Neural crest cell (in vitro differentiated cells): ENCODE measurements at regions not wholly inside any gene's neighbourhood (a gene's known extent, or its start where the extent isn't known, plus 50 kb on each side); places are given as distances from the start of the nearest gene placed in this dataset.

Experiments used
- DNase-seq: peaks from one replicate; pipeline ENCODE4 v3.0.0; 2021; ENCODE audit warnings: low read depth, mixed read lengths, low spot score
- H3K27ac Mint-ChIP-seq: one replicate; pipeline ENCODE4 v1.8.0; 2021; ENCODE audit warnings: mild to moderate bottlenecking, mixed read lengths; ENCODE audit not compliant: unreplicated experiment
- H3K27me3 Mint-ChIP-seq: 2 replicates; pipeline ENCODE4 v1.8.0; 2021; ENCODE audit warnings: low read depth, mild to moderate bottlenecking, mixed read lengths
- H3K36me3 Mint-ChIP-seq: 2 replicates; pipeline ENCODE4 v1.8.0; 2021; ENCODE audit warnings: low read depth, mild to moderate bottlenecking, mixed read lengths
- H3K4me1 Mint-ChIP-seq: 2 replicates; pipeline ENCODE4 v1.8.0; 2021; ENCODE audit warnings: mixed read lengths
- H3K4me3 Mint-ChIP-seq: one replicate; pipeline ENCODE4 v1.8.0; 2021; ENCODE audit warnings: mild to moderate bottlenecking, mixed read lengths
- H3K9me3 Mint-ChIP-seq: 2 replicates; pipeline ENCODE4 v1.8.0; 2021; ENCODE audit warnings: mixed read lengths
- TF ChIP-seq, protein P1 (sequence below): fragments of 200-600 bp; sonication (generic); conservative IDR thresholded peaks from 2 replicates; pipeline ENCODE4 v1.5.0; 2021; ENCODE audit warnings: antibody characterized with exemption, mild to moderate bottlenecking

DNA sequence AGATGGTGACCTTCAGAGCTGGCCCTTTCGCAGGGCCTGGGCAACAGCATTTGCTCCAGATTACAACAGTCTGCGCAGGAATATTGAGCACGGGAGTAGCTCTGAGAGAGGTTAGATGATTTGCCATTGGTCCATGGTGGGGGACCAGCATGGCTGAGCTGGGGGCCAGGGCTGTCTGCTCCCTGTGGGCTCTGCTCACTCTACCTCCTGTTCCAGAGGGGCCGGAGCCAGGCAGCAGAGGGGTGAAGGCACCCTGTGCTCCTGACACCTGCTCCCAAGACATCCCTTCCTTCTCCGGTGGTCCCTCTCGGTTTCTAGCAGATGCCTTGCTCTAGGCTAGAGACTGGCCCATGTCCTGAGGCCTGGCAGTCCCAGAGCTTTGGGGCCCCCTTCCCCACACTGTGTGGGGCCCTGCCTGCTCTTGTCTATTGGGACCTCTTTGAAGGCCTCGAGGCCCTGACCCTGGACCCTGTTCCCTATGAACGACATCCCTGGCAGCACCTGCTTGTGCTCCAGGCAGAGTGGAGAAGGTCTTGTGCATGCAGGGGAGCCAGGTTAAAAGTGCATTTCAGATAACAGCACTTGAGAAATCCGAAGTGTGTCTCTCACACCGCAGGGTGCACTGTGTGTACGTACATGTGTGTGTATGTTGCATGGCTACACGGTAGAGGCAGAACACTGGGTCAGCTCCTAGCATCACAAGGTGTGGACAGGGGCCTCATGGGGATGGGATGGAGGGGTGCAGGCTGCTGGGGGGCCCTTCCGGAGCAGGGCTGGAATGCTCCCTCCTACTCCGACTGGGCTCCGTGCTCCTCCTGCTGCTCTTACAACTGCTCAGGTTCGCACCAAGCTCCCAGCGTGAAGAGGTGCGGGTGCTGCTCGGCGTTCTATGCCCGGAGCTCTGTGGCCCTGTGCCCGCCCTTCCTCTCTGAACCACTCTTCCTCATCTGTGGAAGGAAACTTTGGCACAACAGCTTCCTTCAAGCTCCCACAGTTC lies 123.3 kb upstream of the B3GAT1 start:
- DNase-seq: no peak
- H3K27ac Mint-ChIP-seq: no peak overlapping the region
- no peaks in the 10 kb centered on the region for H3K36me3 Mint-ChIP-seq
- H3K4me3 Mint-ChIP-seq: no peak overlapping the region
- H3K27me3 Mint-ChIP-seq: no peaks in the 10 kb centered on the region
- H3K4me1 Mint-ChIP-seq: peaks cover 44% of the 10 kb centered on the region
- H3K9me3 Mint-ChIP-seq: no peaks in the 10 kb centered on the region
- TF ChIP-seq, protein P1, sequence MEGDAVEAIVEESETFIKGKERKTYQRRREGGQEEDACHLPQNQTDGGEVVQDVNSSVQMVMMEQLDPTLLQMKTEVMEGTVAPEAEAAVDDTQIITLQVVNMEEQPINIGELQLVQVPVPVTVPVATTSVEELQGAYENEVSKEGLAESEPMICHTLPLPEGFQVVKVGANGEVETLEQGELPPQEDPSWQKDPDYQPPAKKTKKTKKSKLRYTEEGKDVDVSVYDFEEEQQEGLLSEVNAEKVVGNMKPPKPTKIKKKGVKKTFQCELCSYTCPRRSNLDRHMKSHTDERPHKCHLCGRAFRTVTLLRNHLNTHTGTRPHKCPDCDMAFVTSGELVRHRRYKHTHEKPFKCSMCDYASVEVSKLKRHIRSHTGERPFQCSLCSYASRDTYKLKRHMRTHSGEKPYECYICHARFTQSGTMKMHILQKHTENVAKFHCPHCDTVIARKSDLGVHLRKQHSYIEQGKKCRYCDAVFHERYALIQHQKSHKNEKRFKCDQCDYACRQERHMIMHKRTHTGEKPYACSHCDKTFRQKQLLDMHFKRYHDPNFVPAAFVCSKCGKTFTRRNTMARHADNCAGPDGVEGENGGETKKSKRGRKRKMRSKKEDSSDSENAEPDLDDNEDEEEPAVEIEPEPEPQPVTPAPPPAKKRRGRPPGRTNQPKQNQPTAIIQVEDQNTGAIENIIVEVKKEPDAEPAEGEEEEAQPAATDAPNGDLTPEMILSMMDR: no peak

- no peak for DNase-seq
- TF ChIP-seq, protein P1: no peak
- Mint-ChIP-seq H3K36me3 (no peaks in the 10 kb centered on the region), H3K27me3 (no peaks in the 10 kb centered on the region), H3K4me1 (peaks cover 32% of the 10 kb centered on the region), H3K4me3 (no peak overlapping the region), H3K9me3 (no peaks in the 10 kb centered on the region), H3K27ac (no peak overlapping the region)
Observed at GRCh38 chr11:134533511-134533910, 121.5 kb upstream of the B3GAT1 start.

DNA sequence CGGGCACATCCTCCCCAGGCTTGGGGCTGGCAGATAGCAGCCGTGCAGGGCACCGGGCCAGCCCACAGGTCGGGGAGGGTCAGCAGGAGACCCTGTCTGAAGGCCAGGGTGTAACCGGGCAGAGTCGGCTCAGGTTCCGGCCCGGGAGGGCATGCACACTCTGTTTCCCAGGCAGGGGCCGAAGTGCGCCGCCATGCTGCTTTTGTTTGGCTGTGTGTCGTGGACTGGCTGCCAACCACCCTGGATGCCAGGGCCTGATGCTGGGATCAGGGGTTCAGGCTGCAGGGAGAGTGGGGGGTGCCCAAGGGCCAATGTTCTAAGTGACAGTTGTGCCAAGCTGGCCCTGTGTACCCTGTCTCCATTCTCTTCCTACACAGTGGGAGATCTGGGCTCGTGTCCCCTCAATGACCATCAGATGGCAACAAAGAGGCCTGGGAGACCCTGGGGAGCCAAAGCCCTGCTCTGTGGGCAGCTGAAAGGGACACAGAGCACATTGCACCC lies 120.9 kb upstream of the B3GAT1 start:
- H3K27me3 Mint-ChIP-seq: no peaks in the 10 kb centered on the region
- H3K9me3 Mint-ChIP-seq: no peaks in the 10 kb centered on the region
- no peak for DNase-seq
- TF ChIP-seq, protein P1: no peak
- peaks cover 26% of the 10 kb centered on the region for H3K4me1 Mint-ChIP-seq
- no peak overlapping the region for H3K4me3 Mint-ChIP-seq
- H3K36me3 Mint-ChIP-seq: no peaks in the 10 kb centered on the region
- H3K27ac Mint-ChIP-seq: no peak overlapping the region

- Mint-ChIP-seq H3K27me3 (no peaks in the 10 kb centered on the region), H3K4me3 (no peak overlapping the region), H3K27ac (no peak overlapping the region), H3K9me3 (no peaks in the 10 kb centered on the region), H3K36me3 (no peaks in the 10 kb centered on the region), H3K4me1 (peaks cover 23% of the 10 kb centered on the region)
- no peak for DNase-seq
- TF ChIP-seq, protein P1: no peak
Observed at GRCh38 chr11:134532131-134532920, 120.3 kb upstream of the B3GAT1 start.

GRCh38 chr11:134531327-134532130 lies 119.5 kb upstream of the B3GAT1 start:
- Mint-ChIP-seq H3K36me3 (no peaks in the 10 kb centered on the region), H3K4me1 (peaks cover 23% of the 10 kb centered on the region), H3K27me3 (no peaks in the 10 kb centered on the region), H3K9me3 (no peaks in the 10 kb centered on the region), H3K27ac (no peak overlapping the region), H3K4me3 (no peak overlapping the region)
- no peak for DNase-seq
- TF ChIP-seq, protein P1: no peak
